Heart left ventricle (tissue), 13 donors: ENCODE measurements at regions not wholly inside any gene's neighbourhood (a gene's known extent, or its start where the extent isn't known, plus 50 kb on each side); places are given as distances from the start of the nearest gene placed in this dataset.

Source experiments
- CTCF ChIP-seq, 12 donors: fragments of 200-600 bp; sonication (generic) in 4 of 12; IDR thresholded peaks; one replicate each; pipeline versions ENCODE4 v1.5.0 to v1.8.0; 2018 to 2022; ENCODE audit warnings: antibody characterized with exemption in 12 of 12, mild to moderate bottlenecking in 5 of 12
- POLR2A ChIP-seq, 2 donors: fragments of 450-650 bp; IDR thresholded peaks; one replicate each; pipeline ENCODE4 v1.6.1; 2017; ENCODE audit warnings: antibody characterized with exemption in 2 of 2, mild to moderate bottlenecking in 2 of 2, moderate library complexity in 2 of 2
- donor health status: ischemic (EF 13 %, LVEDD 7.1; RV severe dilation, severe dysfunction).
- donor health status: DM: no; HTN: yes; CAD: no.
- donor health status: DM: no; HTN: no; CAD: no.
- donor health status: ischemic (EF 25% LVEDD 6.9; RV normal size, moderate dysfunction).
- donor health status: ischemic (EF 25% LVEDD 5.7; RV mildly dilated, moderate dysfunction).
- donor health status: ischemic (EF 35%, LVEDD 5.7; RV mildly dilated, moderate dysfunction).
- donor health status: nonischemic (EF 11% LVEDD 7.7; RV severe dilation, severe dysfunction).
- donor health status: DM: yes; HTN: yes; CAD: no.
- donor health status: PGD.
- donor health status: ischemic (EF 29% LVEDD 5.4; RV normal size, mild dysfunction).
- donor health status: nonischemic (EF 23%, LVEDD 6.1; RV moderate dilation, normal function).

GRCh38 chr13:88456151-88456550 is 785.0 kb downstream of the SLITRK5 start:
- no peak for TF ChIP-seq CTCF (IDR thresholded peaks at IDR 0.05)
- no peak for TF ChIP-seq POLR2A (IDR thresholded peaks at IDR 0.05)
